ENCODE measurements at regions not wholly inside any gene's neighbourhood (a gene's known extent, or its start where the extent isn't known, plus 50 kb on each side); places are given as distances from the start of the nearest gene placed in this dataset.

DNA sequence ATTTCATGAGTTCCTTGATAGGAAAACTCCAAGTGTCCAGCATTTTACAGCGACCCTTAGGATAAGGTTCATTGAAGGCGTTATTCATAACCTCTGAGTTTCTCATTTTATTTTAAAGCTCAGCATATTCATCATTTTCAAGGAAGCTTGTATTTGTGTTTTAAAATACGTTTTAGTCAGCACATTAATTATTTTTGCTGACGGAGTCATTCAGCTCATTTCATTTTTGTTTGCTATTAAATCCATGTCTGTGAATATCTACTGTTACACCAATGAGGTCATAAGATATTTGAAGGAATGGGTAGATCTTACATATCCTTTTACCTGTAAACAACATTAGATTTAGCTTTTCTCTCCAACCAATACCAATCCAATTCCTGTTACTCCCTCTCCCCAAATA, 1766.3 kb upstream of the PCDH10 start:
- TF ChIP-seq, protein P1, sequence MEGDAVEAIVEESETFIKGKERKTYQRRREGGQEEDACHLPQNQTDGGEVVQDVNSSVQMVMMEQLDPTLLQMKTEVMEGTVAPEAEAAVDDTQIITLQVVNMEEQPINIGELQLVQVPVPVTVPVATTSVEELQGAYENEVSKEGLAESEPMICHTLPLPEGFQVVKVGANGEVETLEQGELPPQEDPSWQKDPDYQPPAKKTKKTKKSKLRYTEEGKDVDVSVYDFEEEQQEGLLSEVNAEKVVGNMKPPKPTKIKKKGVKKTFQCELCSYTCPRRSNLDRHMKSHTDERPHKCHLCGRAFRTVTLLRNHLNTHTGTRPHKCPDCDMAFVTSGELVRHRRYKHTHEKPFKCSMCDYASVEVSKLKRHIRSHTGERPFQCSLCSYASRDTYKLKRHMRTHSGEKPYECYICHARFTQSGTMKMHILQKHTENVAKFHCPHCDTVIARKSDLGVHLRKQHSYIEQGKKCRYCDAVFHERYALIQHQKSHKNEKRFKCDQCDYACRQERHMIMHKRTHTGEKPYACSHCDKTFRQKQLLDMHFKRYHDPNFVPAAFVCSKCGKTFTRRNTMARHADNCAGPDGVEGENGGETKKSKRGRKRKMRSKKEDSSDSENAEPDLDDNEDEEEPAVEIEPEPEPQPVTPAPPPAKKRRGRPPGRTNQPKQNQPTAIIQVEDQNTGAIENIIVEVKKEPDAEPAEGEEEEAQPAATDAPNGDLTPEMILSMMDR (IDR thresholded peaks at IDR 0.05; ENCODE audit: low read depth, low read length), result no peak
- no peak for TF ChIP-seq EZH2phosphoT487 (IDR thresholded peaks at IDR 0.05; ENCODE audit: low read depth)

Data from OCI-LY3 (cell line).